Inferior parietal cortex (tissue), 1 donor: ENCODE measurements at regions not wholly inside any gene's neighbourhood (a gene's known extent, or its start where the extent isn't known, plus 50 kb on each side); places are given as distances from the start of the nearest gene placed in this dataset.
A peak's percentile ranks its signal among the peaks of the same experiment; 100 is the strongest.
"Not testable (repeated sequence)": the region's sequence is repeated elsewhere in the genome, so short reads cannot be mapped to it uniquely, and the experiment has no call there.

ENCODE experiments used
- DNase-seq: peaks from one replicate; pipeline ENCODE4 v3.0.0-alpha.2; 2016; ENCODE audit errors: extremely low spot score

- no peak for DNase-seq
Measured at GRCh38 chr3:124137216-124137615, 145.3 kb upstream of the ROPN1 start.

GRCh38 chr3:124138148-124138547 is 146.2 kb upstream of the ROPN1 start:
- no peak for DNase-seq

- no peak for DNase-seq
Measured at GRCh38 chr3:124140746-124141145, 148.8 kb upstream of the ROPN1 start.

DNA sequence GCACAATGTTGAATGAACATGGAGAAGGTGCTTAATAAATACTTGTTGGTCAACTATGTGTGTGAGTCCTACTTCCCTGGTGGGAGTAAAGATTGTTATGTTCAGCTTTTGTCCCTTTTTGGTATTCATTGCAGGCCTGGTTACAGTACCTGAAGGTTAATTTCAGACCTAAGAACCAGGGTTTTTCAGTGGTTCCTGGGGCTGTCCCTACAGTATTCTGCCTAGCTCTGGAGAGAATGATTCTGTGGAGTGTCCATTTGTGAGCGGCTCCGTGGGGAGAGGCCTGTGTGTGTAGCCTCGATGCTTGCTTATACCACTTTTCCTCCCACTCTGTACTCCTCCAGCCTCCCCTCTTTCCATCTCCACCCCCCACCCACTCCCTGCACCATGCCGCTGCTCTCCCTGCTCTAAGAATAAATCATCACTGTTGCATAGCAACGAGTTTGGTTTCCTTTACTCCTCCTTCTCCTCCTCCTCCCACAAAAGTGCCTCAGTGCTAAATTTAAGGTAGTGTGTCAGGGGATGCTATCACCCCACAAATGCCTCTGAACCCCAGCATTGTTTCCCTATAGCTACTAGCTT is 150.6 kb upstream of the ROPN1 start:
- peak; percentile 22 for DNase-seq

- DNase-seq: no peak
Measured at GRCh38 chr3:124143047-124143446, 151.1 kb upstream of the ROPN1 start.

GRCh38 chr3:124144035-124144814 is 152.3 kb upstream of the ROPN1 start:
- DNase-seq: no peak

DNA sequence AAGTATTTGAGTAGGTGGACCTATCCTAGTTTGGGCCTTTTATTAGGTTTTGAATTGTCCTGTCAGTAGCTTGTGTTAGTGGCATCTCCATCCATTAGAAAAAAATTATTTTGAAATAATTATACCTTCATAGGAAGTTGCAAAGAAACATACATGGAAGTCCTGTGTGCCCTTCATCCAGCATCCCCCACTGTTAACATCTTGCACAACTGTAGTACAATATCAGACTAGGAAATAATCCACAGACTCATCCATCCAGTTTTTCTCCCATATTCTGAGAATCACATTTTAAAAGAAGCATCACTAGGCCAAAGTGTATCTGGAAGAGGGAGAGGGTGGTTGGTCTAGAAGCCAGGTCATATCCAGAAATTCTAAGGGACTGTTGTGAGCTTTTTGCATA is 155.5 kb upstream of the ROPN1 start:
- DNase-seq: no peak

DNA sequence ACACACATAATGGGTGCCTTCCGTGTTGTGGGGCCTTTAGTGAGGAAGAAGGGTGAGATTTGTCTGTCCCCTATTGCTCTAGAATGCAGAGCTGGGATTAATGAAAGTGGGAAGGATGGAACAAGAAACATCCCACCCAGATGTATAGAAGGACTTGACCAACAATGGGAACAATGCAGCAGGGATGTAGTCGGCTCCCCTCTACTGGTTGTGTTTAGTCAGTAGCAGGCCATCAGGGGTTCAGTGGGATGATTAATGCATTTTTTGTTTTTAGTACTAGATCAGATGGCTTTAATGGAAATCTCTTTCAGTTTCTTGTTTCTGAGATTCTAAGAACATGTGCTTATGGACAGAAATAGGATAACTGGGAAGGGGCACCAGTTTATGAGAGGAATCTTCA is 156.0 kb upstream of the ROPN1 start:
- DNase-seq: no peak

DNA sequence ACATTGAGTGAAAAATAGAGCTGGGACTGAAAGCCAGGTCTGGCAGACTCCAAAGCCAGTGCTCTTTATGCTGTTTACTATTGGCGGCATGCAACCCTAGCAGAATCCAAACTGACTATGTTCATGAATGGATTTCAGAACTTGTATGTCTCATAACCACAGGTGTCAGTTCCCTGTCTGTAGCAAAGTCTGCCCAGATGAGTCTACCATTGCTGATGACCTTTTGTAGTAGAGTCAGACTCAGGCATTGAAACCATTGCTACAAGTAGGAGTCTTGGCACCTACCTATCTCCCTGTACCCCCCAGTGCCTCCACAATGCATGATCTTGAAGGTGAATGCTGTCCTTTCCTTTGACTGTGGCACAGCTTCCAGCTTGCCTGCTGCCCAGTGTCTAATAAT is 157.2 kb upstream of the ROPN1 start:
- DNase-seq: no peak

- DNase-seq: peak; percentile 13
Measured at GRCh38 chr3:124149771-124150170, 157.8 kb upstream of the ROPN1 start.

DNA sequence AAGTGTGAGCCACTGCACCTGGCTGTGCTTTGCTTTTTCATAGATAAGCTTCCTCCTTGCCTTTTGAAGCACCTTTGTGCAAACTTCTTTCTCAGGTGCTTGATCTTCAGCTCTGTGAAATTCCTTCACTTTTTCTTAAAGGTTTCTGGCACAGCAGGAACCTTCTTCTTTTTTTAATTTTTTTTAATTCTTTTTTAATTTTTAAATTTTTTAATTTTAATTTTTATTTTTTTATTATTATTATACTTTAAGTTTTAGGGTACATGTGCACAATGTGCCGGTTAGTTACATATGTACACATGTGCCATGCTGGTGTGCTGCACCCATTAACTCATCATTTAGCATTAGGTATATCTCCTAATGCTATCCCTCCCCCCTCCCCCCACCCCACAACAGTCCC is 161.0 kb upstream of the ROPN1 start:
- not testable (repeated sequence) for DNase-seq

DNA sequence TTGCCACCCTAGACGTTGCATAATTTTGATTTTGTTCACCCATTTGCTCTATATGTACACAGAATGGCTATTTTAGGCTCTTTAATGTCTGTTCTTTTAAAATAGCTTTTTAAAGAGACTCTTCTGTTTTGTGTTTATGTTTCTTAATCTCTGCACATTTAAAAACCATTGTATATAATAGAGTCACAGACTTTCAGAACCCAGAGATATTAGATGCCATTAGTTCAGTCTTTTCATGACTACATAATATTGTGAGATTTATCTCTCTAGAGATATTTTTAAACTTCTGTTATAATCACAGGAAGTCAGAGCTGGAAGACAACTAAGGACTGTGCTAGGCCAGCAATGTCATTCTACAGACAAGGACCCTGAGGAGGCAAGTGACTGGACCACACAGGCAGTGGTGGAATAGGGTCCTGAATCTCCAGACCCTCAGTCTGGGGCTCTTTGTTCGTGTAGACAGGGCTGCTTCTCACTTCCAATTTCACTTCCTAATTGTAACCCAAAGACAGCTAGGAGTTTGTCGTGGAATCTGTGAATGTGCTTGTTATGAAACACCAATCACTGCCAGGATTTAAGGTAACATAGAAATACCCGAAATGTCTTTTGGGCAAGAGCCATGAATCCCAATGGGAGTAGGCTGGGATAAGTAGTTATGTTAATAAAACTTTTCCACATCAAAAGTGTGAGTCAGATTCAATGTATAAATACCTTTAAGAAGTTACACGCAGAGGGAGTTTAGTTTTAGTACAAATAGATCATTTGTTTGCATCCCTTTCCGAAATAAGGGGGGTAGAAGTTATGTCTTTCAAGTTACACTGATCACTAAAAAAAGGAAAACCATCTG is 165.2 kb upstream of the ROPN1 start:
- no peak for DNase-seq

DNA sequence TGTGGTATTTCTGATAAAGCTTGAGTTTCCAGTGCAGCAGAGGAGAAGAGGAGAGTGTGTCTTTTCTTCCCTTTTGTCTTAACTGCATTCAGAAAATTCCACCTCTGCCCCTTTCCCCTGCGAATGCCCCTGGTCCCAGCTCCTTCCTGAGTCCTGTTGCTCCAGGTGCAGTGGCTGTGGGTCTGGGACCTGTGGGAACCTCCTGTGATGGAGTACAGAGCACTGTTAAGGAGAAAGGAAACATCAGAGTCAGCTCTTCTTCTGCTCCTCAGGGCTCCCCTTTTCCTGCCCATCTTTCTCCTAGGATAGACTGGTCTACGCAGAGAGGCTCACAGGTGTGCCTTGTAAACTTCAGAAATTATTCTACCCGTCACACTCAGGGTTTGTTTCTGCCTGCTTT is 165.8 kb upstream of the ROPN1 start:
- no peak for DNase-seq

GRCh38 chr3:124158168-124158881 is 166.4 kb upstream of the ROPN1 start:
- no peak for DNase-seq

DNA sequence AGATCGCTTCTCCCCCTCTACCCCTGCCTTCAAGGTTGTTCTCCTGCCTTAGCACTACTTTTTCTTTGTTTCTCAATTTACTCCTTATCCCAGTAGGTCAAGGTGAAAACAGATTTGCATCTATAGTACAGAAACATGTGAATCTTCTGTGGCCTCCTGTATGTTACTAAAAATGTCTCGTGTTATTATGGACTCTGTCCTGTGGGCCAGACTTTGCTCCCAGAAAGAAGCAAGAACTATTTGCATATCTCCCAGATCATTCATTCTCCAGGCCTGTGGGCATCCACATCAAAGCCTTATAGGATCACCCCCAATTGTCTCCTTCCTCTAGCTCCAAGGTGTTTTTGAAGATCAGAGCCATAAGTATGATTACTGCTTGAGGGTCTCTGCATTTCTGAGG is 169.5 kb upstream of the ROPN1 start:
- no peak for DNase-seq

DNA sequence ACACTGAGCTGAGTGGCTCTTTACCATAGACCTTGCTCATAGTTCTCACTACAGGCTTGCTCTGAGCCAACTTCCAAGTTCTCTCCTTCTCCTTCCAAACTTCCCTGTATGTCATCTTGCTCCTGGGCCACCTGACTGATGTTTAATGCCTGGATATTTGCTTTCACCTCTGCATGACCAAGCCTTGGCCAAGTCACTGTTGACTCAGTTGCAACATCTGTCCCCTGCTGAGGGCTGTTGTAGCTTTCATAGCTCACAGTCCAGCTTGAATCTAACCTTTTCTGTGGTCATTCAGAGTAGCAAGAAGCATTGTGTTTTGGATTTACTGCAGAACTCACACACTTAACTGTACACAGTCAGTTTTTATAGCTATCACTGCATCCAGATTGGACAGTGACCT is 171.8 kb upstream of the ROPN1 start:
- DNase-seq: no peak

DNA sequence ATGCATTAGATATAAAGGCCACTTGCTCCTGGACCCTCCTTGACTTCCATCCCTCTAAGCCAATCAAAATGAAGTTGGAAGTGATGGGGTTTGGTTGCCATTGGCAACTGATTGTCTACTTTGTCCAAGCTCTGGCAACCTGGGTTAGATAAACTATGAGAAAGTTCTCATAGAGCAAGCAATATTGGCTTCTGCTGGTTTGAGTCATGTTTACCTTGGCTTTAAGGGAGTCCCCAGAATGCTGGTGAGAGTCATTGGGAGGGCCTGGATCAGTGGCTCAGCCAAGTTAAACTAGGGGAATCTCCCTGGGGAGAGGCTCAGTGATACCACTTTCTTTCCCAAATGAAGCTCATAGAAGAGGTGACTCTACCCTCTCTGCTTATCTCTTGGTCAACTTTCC is 176.3 kb upstream of the ROPN1 start:
- DNase-seq: no peak

GRCh38 chr3:124172283-124172682 is 180.4 kb upstream of the ROPN1 start:
- DNase-seq: no peak

- no peak for DNase-seq
Measured at GRCh38 chr3:124172816-124173215, 180.9 kb upstream of the ROPN1 start.

GRCh38 chr3:124174476-124174875 is 182.6 kb upstream of the ROPN1 start:
- no peak for DNase-seq

DNA sequence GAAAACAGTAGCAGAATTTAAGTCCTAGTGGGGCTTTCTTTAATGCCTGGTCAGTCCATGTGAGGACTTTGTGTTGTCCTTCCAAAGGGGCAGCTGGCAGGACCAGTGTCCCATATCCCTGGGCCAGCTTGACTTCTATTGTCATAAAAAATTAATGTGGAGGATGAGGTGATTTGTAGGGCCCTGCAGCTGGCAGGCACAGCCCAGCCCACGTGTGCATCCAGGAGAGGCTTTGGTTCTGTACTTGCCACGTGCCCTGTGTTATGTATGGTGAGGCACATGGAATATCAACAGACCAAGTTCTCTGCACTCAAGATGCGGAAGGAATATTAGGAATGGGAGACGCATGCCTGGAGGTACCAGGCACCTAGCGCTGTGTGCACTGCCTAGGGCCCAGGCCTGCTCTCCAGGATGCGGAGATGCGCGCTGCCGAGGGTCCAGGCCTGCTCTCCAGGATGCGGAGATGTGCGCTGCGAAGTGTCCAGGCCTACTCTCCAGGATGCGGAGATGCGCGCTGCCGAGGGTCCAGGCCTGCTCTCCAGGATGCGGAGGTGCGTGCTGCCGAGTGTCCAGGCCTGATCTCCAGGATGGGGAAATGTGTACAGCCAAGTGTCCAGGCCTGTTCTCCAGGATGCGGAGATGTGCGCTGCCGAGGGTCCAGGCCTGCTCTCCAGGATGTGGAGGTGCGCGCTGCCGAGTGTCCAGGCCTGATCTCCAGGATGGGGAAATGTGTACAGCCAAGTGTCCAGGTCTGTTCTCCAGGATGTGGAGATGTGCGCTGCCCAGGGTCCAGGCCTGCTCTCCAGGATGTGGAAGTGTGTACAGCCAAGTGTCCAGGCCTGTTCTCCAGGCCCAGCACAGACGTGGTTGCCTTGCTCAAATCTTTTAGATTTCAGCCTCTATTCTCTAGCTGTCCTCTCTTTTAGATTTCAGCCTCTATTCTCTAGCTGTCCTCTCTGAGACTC is 183.3 kb upstream of the ROPN1 start:
- DNase-seq: no peak
